ENCODE measurements at regions not wholly inside any gene's neighbourhood (a gene's known extent, or its start where the extent isn't known, plus 50 kb on each side); places are given as distances from the start of the nearest gene placed in this dataset.
A peak's percentile ranks its signal among the peaks of the same experiment; 100 is the strongest.

DNA sequence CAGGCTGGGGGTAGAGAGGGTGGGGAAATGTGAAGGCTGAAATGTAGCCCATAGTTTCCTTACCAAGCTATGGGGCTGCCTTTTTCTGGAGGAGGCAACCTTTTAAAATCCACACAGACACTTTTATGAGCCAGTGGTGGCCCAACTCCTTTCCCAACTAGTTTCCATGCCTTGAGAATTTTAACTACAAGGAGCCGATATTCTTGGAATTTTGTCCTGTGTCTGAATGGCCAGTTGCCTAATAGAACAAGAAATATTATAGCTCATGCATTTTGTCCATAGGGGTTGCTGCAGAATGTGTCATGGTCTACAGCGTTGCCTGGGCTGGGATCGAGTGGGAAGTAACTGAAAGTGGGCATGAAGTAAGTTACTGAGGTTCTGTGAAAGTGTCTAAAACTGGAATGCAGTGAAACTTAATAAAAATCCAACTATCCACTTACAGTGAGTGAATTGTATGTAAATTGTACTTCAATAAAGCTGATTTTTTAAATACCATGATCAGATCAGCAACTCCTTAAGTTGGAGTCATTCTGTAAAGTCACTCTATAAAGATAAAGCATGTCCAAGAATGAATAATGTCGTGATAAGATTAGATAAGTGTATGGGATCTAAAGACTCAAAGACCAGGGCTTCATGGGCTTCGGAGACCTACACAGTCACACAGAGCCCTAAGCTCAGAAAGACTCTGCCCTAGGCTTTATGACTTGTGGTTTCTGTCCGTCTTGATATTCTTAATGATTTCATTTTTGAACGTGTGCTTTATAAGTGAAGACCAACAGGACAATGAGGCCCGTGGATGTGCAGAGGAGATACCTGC lies 122.6 kb upstream of the FNDC3A start:
- Histone ChIP-seq H3K27me3 (replicated peaks) (no peaks in the 10 kb centered on the region), H3K27ac (peak overlapping the region; percentile 87), H3K36me3 (replicated peaks) (no peaks in the 10 kb centered on the region), H3K4me3 (ENCODE audit: low read depth, low read length) (no peak overlapping the region)
- TF ChIP-seq, protein P1, sequence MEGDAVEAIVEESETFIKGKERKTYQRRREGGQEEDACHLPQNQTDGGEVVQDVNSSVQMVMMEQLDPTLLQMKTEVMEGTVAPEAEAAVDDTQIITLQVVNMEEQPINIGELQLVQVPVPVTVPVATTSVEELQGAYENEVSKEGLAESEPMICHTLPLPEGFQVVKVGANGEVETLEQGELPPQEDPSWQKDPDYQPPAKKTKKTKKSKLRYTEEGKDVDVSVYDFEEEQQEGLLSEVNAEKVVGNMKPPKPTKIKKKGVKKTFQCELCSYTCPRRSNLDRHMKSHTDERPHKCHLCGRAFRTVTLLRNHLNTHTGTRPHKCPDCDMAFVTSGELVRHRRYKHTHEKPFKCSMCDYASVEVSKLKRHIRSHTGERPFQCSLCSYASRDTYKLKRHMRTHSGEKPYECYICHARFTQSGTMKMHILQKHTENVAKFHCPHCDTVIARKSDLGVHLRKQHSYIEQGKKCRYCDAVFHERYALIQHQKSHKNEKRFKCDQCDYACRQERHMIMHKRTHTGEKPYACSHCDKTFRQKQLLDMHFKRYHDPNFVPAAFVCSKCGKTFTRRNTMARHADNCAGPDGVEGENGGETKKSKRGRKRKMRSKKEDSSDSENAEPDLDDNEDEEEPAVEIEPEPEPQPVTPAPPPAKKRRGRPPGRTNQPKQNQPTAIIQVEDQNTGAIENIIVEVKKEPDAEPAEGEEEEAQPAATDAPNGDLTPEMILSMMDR (IDR thresholded peaks at IDR 0.05; ENCODE audit: low read depth, low read length, missing control alignments), result no peak
- in situ Hi-C loops (cut with HindIII; ENCODE audit: low pct_ligation_motif_present, low sequenced_read_pairs), result no loop called here
- no peak for DNase-seq

DNA sequence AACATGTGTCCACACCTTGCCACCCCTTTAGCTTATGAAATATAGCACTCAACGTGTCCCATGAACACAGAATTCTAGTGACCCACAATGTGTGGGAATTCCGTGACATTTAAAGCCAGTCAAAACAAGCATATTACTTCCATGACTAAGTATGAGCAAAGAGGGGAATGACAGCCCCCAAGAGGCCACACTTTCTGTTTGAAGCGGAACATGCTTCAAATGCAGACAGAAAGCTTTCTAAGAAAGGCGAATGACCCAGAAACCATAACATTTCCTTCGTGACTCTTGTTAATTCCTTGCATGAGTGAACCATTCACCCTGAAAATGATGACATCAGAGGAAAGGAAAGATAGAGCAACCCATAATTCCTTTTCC lies 122.0 kb upstream of the FNDC3A start:
- Histone ChIP-seq H3K36me3 (replicated peaks) (no peaks in the 10 kb centered on the region), H3K27me3 (replicated peaks) (no peaks in the 10 kb centered on the region), H3K27ac (peak overlapping the region; percentile 87), H3K4me3 (ENCODE audit: low read depth, low read length) (no peak overlapping the region)
- DNase-seq, result peak; percentile 85
- in situ Hi-C loops (cut with HindIII; ENCODE audit: low pct_ligation_motif_present, low sequenced_read_pairs), result no loop called here
- TF ChIP-seq, protein P1 (IDR thresholded peaks at IDR 0.05; ENCODE audit: low read depth, low read length, missing control alignments), result no peak

DNA sequence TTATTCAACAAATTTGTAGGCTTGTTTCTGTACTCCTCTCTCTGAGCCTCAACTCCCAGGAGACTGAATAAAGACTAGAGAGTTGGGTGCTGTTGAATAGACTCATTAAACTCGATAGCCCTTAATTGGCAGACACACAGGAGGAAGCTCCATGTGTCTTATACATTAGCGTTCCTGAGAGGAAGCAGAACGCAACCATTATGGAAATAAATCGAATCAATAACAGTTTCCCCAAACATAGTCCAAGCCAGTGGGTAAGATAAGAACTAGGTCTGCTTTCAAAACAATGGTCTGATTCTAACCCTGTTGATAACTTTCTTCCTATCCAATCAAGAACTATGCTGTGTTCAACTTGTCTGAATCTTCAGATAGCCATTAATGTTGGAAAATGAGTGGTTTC lies 118.1 kb upstream of the FNDC3A start:
- TF ChIP-seq, protein P1 (IDR thresholded peaks at IDR 0.05; ENCODE audit: low read depth, low read length, missing control alignments), result no peak
- no peak for DNase-seq
- in situ Hi-C loops (cut with HindIII; ENCODE audit: low pct_ligation_motif_present, low sequenced_read_pairs), result no loop called here

DNA sequence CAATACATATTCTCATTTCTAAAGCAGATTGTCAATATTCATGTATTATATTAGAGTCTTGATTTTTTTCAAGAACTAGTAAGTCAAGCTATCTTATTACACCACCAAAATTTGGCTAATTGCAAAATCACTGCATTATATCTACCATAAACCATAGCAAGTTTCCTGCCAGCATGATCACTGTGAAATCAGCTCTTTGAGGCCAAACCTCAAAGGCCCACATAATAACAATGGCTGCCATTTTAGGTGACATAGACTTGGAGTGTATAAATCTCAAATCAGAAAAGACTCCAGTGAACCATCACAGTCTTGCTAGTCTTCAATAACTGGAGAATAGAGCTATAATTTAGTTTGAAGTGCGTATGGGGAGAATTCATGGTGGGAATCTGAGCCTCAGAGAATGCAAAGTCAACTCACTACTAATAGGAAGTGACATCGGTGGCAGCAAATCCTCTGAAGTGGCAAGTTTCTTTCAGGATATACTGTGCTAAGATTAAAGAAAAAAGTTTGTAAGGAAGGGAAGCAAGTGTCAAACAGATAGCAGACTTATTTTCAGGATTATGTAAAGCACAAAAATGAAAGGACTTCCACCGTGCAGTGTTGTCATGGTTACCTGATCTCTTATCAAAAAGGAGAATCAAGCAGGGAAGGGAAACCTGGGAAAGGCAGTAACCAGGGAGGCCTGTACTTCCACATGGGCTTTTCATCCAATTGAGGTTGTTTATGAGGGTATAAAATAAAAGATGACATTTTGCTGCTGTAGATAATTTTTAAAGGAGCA lies 117.4 kb upstream of the FNDC3A start:
- TF ChIP-seq, protein P1 (IDR thresholded peaks at IDR 0.05; ENCODE audit: low read depth, low read length, missing control alignments), result no peak
- no peak overlapping the region for H3K4me3 ChIP-seq (ENCODE audit: low read depth, low read length)
- no peaks in the 10 kb centered on the region for H3K36me3 ChIP-seq (replicated peaks)
- in situ Hi-C loops (cut with HindIII; ENCODE audit: low pct_ligation_motif_present, low sequenced_read_pairs), result no loop called here
- H3K27ac ChIP-seq, result no peak overlapping the region
- H3K27me3 ChIP-seq (replicated peaks), result no peaks in the 10 kb centered on the region
- DNase-seq, result no peak

More for the DNA sequence above, 118.1 kb upstream of the FNDC3A start:
- H3K36me3 ChIP-seq (replicated peaks), result no peaks in the 10 kb centered on the region
- H3K27me3 ChIP-seq (replicated peaks), result no peaks in the 10 kb centered on the region
- no peak overlapping the region for H3K27ac ChIP-seq
- H3K4me3 ChIP-seq (ENCODE audit: low read depth, low read length), result no peak overlapping the region

DNA sequence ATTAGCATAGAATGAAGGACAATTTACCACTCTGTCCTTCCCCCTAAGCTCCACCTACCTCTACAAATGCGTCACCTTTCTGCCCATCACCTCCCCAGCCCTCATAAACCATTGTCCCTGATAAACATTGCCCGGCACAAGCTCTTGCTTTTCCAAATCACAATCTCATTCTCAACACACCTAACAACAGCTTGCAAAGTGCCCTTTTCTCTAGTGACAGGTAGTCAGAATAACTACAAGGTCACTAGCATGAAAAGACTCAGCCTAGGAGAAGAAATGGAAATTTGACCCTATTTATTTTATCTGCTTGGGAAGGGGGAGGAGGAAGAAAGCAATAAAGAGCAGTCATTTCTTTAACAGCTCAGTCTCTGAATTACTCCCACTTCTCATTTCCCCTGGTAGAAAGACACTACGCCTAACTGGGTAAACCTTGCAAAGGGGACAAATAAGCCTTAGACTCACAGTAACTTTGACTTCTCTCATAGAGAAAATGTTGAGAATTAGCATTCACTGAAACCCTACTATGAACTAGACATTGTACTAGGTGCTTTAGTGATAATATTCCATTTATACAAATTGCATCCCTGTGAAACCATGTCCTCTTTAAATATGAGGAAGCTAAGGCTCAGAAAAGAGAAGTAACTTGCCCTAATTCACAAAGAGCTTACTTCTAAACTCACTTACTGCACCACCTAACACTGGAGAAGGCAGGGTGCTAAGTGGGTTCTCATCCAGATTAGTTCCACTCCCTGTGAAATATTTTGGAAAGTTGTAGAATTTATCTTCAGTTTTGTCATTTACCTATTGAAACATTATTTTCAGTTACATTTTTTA lies 116.2 kb upstream of the FNDC3A start:
- H3K27ac ChIP-seq, result no peak overlapping the region
- no peak overlapping the region for H3K4me3 ChIP-seq (ENCODE audit: low read depth, low read length)
- TF ChIP-seq, protein P1 (IDR thresholded peaks at IDR 0.05; ENCODE audit: low read depth, low read length, missing control alignments), result no peak
- in situ Hi-C loops (cut with HindIII; ENCODE audit: low pct_ligation_motif_present, low sequenced_read_pairs), result no loop called here
- no peaks in the 10 kb centered on the region for H3K27me3 ChIP-seq (replicated peaks)
- H3K36me3 ChIP-seq (replicated peaks), result no peaks in the 10 kb centered on the region
- DNase-seq, result no peak
